ENCODE measurements at regions not wholly inside any gene's neighbourhood (a gene's known extent, or its start where the extent isn't known, plus 50 kb on each side); places are given as distances from the start of the nearest gene placed in this dataset.
"Not testable (repeated sequence)": the region's sequence is repeated elsewhere in the genome, so short reads cannot be mapped to it uniquely, and the experiment has no call there.

- Histone ChIP-seq H3K9me3 (ENCODE audit: insufficient read depth, low read depth, low read length) (no peaks in the 10 kb centered on the region), H3K27ac (ENCODE audit: low read depth, low read length) (no peak overlapping the region), H3K27me3 (ENCODE audit: insufficient read depth, low read length) (no peaks in the 10 kb centered on the region), H2AFZ (ENCODE audit: low read depth, low read length) (no peak overlapping the region), H3K4me2 (ENCODE audit: low read length) (no peak overlapping the region), H3K4me1 (ENCODE audit: insufficient read depth, low read length) (no peaks in the 10 kb centered on the region), H3K36me3 (ENCODE audit: insufficient read depth, low read length) (no peaks in the 10 kb centered on the region), H3K9ac (ENCODE audit: low read length) (no peak overlapping the region), H3K4me3 (ENCODE audit: insufficient read depth, low read depth, low read length) (no peak overlapping the region), H3K79me2 (ENCODE audit: insufficient read depth, low read length) (no peaks in the 10 kb centered on the region), H4K20me1 (ENCODE audit: insufficient read depth, low read length) (no peaks in the 10 kb centered on the region)
- DNase-seq (ENCODE audit: low read depth), result no peak
- Mint-ChIP-seq H3K9me3 (ENCODE audit: unreplicated experiment) (no peaks in the 10 kb centered on the region), H3K4me1 (ENCODE audit: low read depth, unreplicated experiment) (no peaks in the 10 kb centered on the region), H3K27ac (ENCODE audit: unreplicated experiment) (no peak overlapping the region), H3K36me3 (ENCODE audit: low read depth, unreplicated experiment) (no peaks in the 10 kb centered on the region), H3K4me3 (ENCODE audit: unreplicated experiment) (no peak overlapping the region), H3K27me3 (ENCODE audit: low read depth, unreplicated experiment) (no peaks in the 10 kb centered on the region)
- TF ChIP-seq EZH2 (IDR thresholded peaks at IDR 0.05; ENCODE audit: insufficient read depth, low read length), result no peak
- FAIRE-seq, result no peak
These were observed 1090.0 kb downstream of the OTOL1 start for GRCh38 chr3:162586591-162586990.

GRCh38 chr3:162597226-162597625 is 1100.6 kb downstream of the OTOL1 start:
- Mint-ChIP-seq H3K9me3 (ENCODE audit: unreplicated experiment) (peaks cover 1% of the 10 kb centered on the region), H3K4me3 (ENCODE audit: unreplicated experiment) (no peak overlapping the region), H3K27me3 (ENCODE audit: low read depth, unreplicated experiment) (no peaks in the 10 kb centered on the region), H3K36me3 (ENCODE audit: low read depth, unreplicated experiment) (no peaks in the 10 kb centered on the region), H3K4me1 (ENCODE audit: low read depth, unreplicated experiment) (peaks cover 3% of the 10 kb centered on the region), H3K27ac (ENCODE audit: unreplicated experiment) (peak overlapping the region; percentile 62)
- Histone ChIP-seq H3K36me3 (ENCODE audit: insufficient read depth, low read length) (no peaks in the 10 kb centered on the region), H3K9me3 (ENCODE audit: insufficient read depth, low read depth, low read length) (no peaks in the 10 kb centered on the region), H3K27ac (ENCODE audit: low read depth, low read length) (no peak overlapping the region), H3K9ac (ENCODE audit: low read length) (no peak overlapping the region), H3K4me1 (ENCODE audit: insufficient read depth, low read length) (no peaks in the 10 kb centered on the region), H3K79me2 (ENCODE audit: insufficient read depth, low read length) (no peaks in the 10 kb centered on the region), H3K4me3 (ENCODE audit: insufficient read depth, low read depth, low read length) (no peak overlapping the region), H3K27me3 (ENCODE audit: insufficient read depth, low read length) (no peaks in the 10 kb centered on the region), H3K4me2 (ENCODE audit: low read length) (no peak overlapping the region), H4K20me1 (ENCODE audit: insufficient read depth, low read length) (no peaks in the 10 kb centered on the region), H2AFZ (ENCODE audit: low read depth, low read length) (no peak overlapping the region)
- TF ChIP-seq EZH2 (IDR thresholded peaks at IDR 0.05; ENCODE audit: insufficient read depth, low read length) (no peak), CTCF (IDR thresholded peaks at IDR 0.05; ENCODE audit: insufficient read depth, low read depth, low read length) (no peak)
- DNase-seq (ENCODE audit: low read depth) (no peak), FAIRE-seq (no peak)

GRCh38 chr3:162598500-162598899 is 1101.9 kb downstream of the OTOL1 start:
- H3K36me3 Mint-ChIP-seq (ENCODE audit: low read depth, unreplicated experiment); H3K27ac Mint-ChIP-seq (ENCODE audit: unreplicated experiment); H3K9ac ChIP-seq (ENCODE audit: low read length); H2AFZ ChIP-seq (ENCODE audit: low read depth, low read length); FAIRE-seq; H3K36me3 ChIP-seq (ENCODE audit: insufficient read depth, low read length); H3K4me1 ChIP-seq (ENCODE audit: insufficient read depth, low read length); H3K4me3 ChIP-seq (ENCODE audit: insufficient read depth, low read depth, low read length); H3K27me3 Mint-ChIP-seq (ENCODE audit: low read depth, unreplicated experiment); H3K4me3 Mint-ChIP-seq (ENCODE audit: unreplicated experiment); H3K27me3 ChIP-seq (ENCODE audit: insufficient read depth, low read length); H3K4me2 ChIP-seq (ENCODE audit: low read length); H3K27ac ChIP-seq (ENCODE audit: low read depth, low read length); H4K20me1 ChIP-seq (ENCODE audit: insufficient read depth, low read length); H3K9me3 Mint-ChIP-seq (ENCODE audit: unreplicated experiment); H3K4me1 Mint-ChIP-seq (ENCODE audit: low read depth, unreplicated experiment); H3K9me3 ChIP-seq (ENCODE audit: insufficient read depth, low read depth, low read length); H3K79me2 ChIP-seq (ENCODE audit: insufficient read depth, low read length); DNase-seq (ENCODE audit: low read depth): not testable (repeated sequence)

- H3K4me1 ChIP-seq (ENCODE audit: insufficient read depth, low read length); H3K4me2 ChIP-seq (ENCODE audit: low read length); H3K9ac ChIP-seq (ENCODE audit: low read length); H3K9me3 ChIP-seq (ENCODE audit: insufficient read depth, low read depth, low read length); FAIRE-seq; H3K27me3 Mint-ChIP-seq (ENCODE audit: low read depth, unreplicated experiment); H3K36me3 ChIP-seq (ENCODE audit: insufficient read depth, low read length); DNase-seq (ENCODE audit: low read depth); H3K4me1 Mint-ChIP-seq (ENCODE audit: low read depth, unreplicated experiment); H3K4me3 Mint-ChIP-seq (ENCODE audit: unreplicated experiment); H3K36me3 Mint-ChIP-seq (ENCODE audit: low read depth, unreplicated experiment); H2AFZ ChIP-seq (ENCODE audit: low read depth, low read length); H3K4me3 ChIP-seq (ENCODE audit: insufficient read depth, low read depth, low read length); H3K9me3 Mint-ChIP-seq (ENCODE audit: unreplicated experiment); H3K27ac Mint-ChIP-seq (ENCODE audit: unreplicated experiment); H3K27ac ChIP-seq (ENCODE audit: low read depth, low read length); H3K27me3 ChIP-seq (ENCODE audit: insufficient read depth, low read length); H3K79me2 ChIP-seq (ENCODE audit: insufficient read depth, low read length); H4K20me1 ChIP-seq (ENCODE audit: insufficient read depth, low read length): not testable (repeated sequence)
These were observed 1103.1 kb downstream of the OTOL1 start for GRCh38 chr3:162599742-162600141.
